ENCODE measurements at regions not wholly inside any gene's neighbourhood (a gene's known extent, or its start where the extent isn't known, plus 50 kb on each side); places are given as distances from the start of the nearest gene placed in this dataset.

- in situ Hi-C loops (cut with MboI; ENCODE audit: low sequenced_read_pairs, unreplicated experiment), result no loop called here
- DNase-seq (ENCODE audit: low spot score), result no peak
- TF ChIP-seq CTCF (IDR thresholded peaks at IDR 0.05; ENCODE audit: borderline replicate concordance, control extremely low read depth, extremely low read depth, insufficient read depth, missing control alignments), result no peak
These were observed 258.8 kb downstream of the CYP26B1 start for GRCh38 chr2:71888751-71889445.

GRCh38 chr2:71887196-71887595, 260.5 kb downstream of the CYP26B1 start:
- no peak for DNase-seq (ENCODE audit: low spot score)
- in situ Hi-C loops (cut with MboI; ENCODE audit: low sequenced_read_pairs, unreplicated experiment), result no loop called here
- no peak for TF ChIP-seq CTCF (IDR thresholded peaks at IDR 0.05; ENCODE audit: borderline replicate concordance, control extremely low read depth, extremely low read depth, insufficient read depth, missing control alignments)

GRCh38 chr2:71886241-71886640, 261.4 kb downstream of the CYP26B1 start:
- in situ Hi-C loops (cut with MboI; ENCODE audit: low sequenced_read_pairs, unreplicated experiment), result no loop called here
- DNase-seq (ENCODE audit: low spot score), result no peak

GRCh38 chr2:71884303-71885042, 263.2 kb downstream of the CYP26B1 start:
- no peak for DNase-seq (ENCODE audit: low spot score)

More at GRCh38 chr2:71886241-71886640, 261.4 kb downstream of the CYP26B1 start:
- no peak for TF ChIP-seq CTCF (IDR thresholded peaks at IDR 0.05; ENCODE audit: borderline replicate concordance, control extremely low read depth, extremely low read depth, insufficient read depth, missing control alignments)

GRCh38 chr2:71882949-71883472, 264.7 kb downstream of the CYP26B1 start:
- DNase-seq (ENCODE audit: low spot score), result no peak
- in situ Hi-C loops (cut with MboI; ENCODE audit: low sequenced_read_pairs, unreplicated experiment), result no loop called here
- TF ChIP-seq CTCF (IDR thresholded peaks at IDR 0.05; ENCODE audit: borderline replicate concordance, control extremely low read depth, extremely low read depth, insufficient read depth, missing control alignments), result no peak

More at GRCh38 chr2:71884303-71885042, 263.2 kb downstream of the CYP26B1 start:
- no peak for TF ChIP-seq CTCF (IDR thresholded peaks at IDR 0.05; ENCODE audit: borderline replicate concordance, control extremely low read depth, extremely low read depth, insufficient read depth, missing control alignments)
- in situ Hi-C loops (cut with MboI; ENCODE audit: low sequenced_read_pairs, unreplicated experiment), result no loop called here

GRCh38 chr2:71882236-71882946, 265.3 kb downstream of the CYP26B1 start:
- in situ Hi-C loops (cut with MboI; ENCODE audit: low sequenced_read_pairs, unreplicated experiment), result no loop called here
- no peak for TF ChIP-seq CTCF (IDR thresholded peaks at IDR 0.05; ENCODE audit: borderline replicate concordance, control extremely low read depth, extremely low read depth, insufficient read depth, missing control alignments)
- no peak for DNase-seq (ENCODE audit: low spot score)

All from GM13976 (cell line).